ENCODE measurements at regions not wholly inside any gene's neighbourhood (a gene's known extent, or its start where the extent isn't known, plus 50 kb on each side); places are given as distances from the start of the nearest gene placed in this dataset.

DNA sequence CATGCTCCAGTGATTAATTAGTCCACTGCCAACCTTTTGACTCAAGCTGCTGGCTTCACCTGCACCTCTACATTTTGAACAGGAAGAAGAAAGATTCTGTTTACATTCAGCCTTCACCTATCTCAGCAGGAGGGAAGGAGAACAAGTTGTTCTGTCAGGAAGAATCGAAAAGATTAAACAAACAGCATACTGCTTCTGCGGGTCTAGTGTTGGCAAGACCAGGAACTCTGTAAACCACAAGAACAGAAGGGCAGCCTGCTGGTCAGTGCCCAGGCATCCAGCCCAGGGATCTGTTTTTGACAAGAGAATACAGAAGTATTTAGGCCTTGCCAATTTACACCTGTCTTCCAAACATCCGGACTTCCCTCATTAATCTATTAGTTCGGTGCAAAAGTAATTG lies 189.7 kb downstream of the CHD9NB start:
- TF ChIP-seq TAF1 (IDR thresholded peaks at IDR 0.05; ENCODE audit: low read depth) = no peak
- TF ChIP-seq EP300 (IDR thresholded peaks at IDR 0.05; ENCODE audit: borderline replicate concordance) = no peak
- TF ChIP-seq, protein P1, sequence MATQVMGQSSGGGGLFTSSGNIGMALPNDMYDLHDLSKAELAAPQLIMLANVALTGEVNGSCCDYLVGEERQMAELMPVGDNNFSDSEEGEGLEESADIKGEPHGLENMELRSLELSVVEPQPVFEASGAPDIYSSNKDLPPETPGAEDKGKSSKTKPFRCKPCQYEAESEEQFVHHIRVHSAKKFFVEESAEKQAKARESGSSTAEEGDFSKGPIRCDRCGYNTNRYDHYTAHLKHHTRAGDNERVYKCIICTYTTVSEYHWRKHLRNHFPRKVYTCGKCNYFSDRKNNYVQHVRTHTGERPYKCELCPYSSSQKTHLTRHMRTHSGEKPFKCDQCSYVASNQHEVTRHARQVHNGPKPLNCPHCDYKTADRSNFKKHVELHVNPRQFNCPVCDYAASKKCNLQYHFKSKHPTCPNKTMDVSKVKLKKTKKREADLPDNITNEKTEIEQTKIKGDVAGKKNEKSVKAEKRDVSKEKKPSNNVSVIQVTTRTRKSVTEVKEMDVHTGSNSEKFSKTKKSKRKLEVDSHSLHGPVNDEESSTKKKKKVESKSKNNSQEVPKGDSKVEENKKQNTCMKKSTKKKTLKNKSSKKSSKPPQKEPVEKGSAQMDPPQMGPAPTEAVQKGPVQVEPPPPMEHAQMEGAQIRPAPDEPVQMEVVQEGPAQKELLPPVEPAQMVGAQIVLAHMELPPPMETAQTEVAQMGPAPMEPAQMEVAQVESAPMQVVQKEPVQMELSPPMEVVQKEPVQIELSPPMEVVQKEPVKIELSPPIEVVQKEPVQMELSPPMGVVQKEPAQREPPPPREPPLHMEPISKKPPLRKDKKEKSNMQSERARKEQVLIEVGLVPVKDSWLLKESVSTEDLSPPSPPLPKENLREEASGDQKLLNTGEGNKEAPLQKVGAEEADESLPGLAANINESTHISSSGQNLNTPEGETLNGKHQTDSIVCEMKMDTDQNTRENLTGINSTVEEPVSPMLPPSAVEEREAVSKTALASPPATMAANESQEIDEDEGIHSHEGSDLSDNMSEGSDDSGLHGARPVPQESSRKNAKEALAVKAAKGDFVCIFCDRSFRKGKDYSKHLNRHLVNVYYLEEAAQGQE (IDR thresholded peaks at IDR 0.05; ENCODE audit: low read depth) = no peak
- TF ChIP-seq CREB1 (IDR thresholded peaks at IDR 0.05; ENCODE audit: low read depth) = no peak
- TF ChIP-seq YY1 (IDR thresholded peaks at IDR 0.05; ENCODE audit: low read depth) = no peak
- TF ChIP-seq CEBPB (IDR thresholded peaks at IDR 0.05) = no peak

Data from Ishikawa (cell line).